ENCODE measurements at regions not wholly inside any gene's neighbourhood (a gene's known extent, or its start where the extent isn't known, plus 50 kb on each side); places are given as distances from the start of the nearest gene placed in this dataset.

DNA sequence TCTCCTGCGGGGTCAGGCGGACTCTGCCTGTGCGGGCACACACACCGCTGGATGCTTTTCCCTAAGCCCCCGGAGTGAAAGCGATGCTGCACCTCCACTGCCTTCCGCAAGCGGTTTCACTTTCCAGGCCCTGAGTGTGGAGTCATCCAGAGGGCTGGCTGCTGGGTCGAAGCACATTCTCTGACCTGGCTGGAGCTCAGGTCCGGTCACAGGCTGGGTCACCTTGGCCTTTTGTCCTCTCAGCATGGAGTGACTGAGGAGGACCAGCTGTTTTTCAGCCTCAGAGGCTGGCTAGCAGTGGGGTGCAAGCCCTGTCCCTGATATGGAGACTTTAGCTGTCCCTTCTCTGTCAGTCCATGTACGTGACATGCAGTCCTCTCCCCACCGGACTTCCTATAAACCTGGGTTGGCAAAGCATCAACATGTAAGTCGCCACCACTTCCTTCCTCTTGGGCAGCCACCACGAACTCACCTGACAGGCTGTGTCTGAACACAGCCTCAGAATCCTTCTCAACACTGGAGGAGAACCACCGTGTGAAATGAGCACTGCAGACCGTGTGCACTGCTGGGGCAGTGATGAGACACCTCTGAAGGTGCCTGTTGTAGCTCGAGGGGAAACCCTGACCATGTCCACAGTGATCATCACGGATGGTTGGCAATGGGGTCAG is 51.3 kb downstream of the GADD45G start:
- no peak for DNase-seq (ENCODE audit: low read depth)

DNA sequence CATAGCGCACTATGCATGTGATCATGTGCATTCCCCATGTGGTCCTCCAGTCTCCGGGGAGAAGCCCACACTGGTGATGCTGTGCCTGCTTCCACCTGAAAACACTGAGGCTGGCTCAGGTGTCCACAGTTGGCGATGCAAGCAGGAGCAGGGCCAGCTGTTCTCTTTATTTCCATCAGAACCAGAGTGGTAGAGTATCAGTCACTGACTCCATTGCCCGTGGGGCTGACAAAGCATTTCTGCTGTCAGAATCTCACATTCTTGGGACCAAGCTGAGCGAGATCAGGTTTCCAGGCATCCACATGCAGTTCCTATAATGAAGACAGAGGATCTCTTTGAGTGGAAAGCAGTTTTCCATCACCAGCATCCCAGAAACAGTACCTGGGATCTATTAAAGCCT is 52.5 kb downstream of the GADD45G start:
- no peak for DNase-seq (ENCODE audit: low read depth)

DNA sequence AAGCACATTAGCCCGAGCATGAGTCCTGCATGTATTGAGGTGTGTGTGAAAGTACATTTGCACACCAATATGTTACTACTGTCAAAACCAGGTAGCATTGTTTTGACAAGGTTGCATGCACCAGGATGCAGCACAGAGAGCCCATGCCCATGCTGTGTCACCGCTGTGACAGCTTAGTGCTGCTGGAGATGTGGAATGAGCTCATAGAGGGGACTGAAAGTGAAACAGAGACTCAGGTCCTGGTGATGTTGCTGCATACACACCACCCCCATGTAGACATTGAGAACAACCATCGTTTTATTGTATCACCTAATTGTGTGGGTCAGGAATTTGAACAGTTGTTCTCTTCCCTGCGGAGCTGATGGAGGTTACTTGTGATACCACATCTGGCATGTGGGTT is 53.0 kb downstream of the GADD45G start:
- no peak for DNase-seq (ENCODE audit: low read depth)

DNA sequence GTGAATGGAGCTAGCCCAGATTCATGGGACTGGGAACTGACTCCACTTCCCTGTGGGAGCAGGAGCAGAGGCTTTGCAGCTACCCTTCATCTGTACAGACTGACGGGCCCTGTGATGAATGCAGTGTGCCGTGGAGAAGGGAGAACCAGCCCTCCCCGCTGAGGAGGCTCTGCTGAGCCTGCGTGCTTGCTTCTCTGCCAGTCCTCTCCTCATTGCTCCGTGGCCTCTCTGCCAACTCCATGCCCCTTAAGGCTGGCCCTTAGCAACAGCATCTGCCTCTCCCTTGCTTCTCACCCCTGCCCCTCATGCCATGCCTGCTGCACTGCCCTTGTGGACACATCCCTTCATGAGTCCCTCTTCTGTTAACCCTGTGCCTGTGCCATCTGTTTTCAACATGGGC is 53.6 kb downstream of the GADD45G start:
- DNase-seq (ENCODE audit: low read depth): no peak

DNA sequence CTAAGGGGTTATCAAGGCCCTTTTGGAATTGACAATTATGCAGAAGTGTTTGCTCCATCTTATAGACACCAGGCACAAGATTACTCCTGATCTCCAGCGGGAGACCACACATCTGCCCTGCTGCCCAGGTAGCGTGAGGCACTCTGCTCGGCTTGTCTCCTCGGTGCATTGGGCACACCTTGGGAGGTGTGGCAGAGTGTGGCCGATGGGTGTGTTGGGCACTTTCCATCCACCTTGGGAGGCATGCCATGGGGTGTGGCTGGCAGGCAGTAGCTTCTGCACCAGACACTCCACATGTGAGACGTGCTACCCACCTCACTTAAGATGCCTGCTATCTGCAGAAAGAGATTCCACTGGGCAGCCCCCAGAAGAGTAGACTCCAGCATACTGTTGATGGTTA is 54.1 kb downstream of the GADD45G start:
- no peak for DNase-seq (ENCODE audit: low read depth)

DNA sequence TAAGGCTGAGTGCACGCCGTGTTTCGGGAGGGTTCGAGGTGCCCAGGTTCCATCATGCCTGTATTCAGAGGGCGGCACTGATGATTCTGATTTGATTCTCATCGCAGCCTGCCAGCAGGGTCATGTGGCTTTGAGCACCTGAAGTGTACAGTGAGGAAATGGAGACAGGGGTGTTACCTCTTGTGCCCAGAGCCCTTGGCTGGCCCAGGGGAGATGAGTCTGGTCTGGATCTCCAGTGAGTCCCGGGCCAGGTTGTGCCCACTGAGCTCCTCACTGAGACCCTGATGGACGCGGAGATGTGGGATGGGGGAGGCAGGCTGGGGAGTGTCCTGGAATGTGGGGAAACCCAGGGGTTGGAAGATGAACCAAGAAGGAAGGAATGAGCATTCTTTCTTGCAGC is 54.7 kb downstream of the GADD45G start:
- DNase-seq (ENCODE audit: low read depth): no peak

DNA sequence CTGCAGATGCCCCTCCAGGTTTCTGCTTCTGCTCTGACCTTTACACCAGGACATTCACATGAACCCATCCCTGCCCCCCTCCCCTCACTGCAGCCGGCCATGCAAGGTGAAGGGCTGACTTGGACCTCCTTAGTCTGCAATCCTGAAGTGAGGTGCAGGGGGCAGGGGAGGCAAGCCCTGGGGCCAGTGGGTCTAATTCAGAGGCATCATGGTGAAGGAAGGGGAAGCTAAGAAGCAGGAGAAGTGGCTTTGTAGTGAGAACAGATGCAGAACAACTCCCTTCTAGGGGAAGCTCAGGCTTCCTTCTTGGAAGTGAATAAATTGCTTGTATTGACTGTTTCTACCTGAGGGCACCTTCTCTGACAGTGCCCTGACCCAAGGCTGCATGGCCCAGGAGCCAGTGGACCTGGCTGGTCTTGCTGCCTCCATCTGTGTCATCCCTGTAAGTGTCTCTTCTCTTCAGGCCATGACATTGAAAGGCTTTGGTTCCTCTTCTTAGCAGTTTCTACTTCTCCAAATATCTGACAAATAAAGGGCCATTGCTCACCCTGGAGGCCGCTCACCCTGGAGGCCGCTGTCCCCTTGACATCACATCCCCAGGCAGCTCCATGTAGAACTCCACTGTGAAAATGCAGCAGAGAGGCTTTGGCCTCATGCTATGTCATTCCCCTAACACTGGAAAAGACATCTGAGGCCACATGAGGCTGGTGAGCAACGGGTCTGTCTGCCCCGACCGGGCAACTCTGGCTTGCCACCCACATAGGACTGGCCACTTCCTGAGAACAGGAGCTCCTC is 55.3 kb downstream of the GADD45G start:
- DNase-seq (ENCODE audit: low read depth): no peak

DNA sequence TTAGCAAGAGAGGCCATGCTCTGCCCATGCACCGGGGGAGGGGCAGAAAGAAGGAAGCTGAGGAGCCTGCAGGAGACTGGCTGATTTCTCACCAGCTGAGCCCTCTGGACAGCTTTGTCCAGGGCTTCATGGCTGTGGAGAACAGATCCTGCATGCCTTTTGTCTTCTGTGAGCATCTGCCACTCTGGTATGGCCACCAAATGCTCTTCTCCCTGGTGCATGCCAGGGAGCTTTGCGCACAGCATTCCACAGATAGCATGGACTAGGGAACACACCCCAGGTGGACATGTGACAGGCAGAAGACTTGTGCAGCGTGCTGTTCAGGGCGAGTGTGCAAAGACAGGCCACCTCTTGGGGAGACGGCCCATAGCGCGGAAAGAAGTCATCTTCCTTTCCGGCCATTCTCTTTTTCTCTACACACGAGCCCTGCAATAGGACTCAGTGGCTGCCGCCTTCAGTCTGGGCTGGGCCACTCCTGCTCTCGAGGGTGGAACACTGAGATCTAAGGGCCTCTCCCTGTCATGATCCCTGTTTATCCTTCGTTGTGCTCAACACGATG is 56.7 kb downstream of the GADD45G start:
- no peak for DNase-seq (ENCODE audit: low read depth)

DNA sequence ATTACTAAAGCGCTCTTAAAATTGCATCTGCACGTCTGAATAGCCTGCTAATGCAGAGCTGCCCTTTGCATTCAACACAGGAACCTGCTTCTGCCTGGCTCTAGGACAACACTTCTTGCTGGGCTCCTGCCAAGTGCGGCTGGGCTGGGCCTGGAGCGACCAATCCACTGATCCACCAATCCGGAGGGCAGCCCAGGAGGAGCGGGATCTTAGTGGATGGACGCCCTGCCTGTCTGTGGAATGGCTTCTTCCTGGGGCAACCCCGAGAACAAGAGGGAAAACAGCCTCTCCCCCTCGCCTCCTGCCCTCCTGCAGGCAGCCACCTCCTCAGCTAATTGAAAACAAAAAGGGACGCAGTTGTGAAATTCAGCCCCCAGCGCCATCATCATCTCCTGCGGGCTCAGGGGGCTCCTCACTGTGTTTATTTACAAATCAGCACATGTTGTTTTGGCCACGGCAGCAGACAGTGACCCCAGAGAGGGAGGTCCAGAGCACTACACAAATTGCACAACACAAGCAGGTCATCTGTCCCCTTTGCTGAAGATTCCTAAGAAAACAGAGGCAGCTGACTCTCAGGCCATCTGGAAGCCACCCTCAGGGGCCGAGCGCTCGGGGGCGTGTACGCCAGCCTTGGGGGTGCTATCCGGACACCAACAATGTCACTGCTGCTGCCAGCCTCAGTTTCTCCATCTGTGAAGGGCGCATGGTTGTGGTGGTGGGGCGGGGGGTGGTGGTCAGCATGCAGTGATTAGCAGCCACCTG is 57.3 kb downstream of the GADD45G start:
- DNase-seq (ENCODE audit: low read depth): no peak

GRCh38 chr9:89662718-89663613 is 58.2 kb downstream of the GADD45G start:
- DNase-seq (ENCODE audit: low read depth): no peak

DNA sequence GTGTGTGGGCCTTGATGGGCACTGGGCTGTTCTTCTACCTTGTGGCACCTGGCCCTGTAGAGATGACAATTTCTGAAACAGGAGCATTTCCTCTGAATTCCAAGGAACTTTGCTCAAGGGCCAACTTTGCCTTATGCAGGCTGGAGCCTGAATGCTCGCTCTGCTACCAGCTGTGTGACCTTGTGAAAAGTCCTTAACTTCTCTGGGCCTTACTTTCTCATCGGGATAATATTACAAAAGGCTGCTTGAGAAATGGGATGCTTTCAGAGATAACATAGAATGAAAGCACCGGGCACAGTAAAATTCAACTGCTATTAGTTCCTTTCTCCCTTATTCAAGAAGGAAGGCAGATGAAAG is 58.8 kb downstream of the GADD45G start:
- no peak for DNase-seq (ENCODE audit: low read depth)

DNA sequence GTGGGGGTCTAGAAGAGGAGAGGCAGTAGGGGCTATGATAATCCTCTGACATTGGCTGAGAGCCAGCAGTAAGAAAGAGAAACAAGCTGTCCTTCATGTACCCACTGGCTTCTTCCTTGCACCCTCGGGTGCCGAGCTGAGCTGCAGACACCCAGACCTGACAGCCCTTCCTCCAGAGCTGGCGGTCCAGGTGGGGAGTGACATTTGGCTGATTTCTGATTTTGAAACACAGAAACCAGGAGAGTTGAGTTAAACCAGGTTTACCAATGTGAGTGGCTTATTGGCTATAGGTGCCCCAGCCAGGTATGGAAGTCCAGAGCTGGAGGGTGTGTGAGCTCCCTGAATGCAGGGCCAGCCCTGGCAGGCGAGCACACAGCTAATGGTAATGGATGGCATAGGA is 59.2 kb downstream of the GADD45G start:
- DNase-seq (ENCODE audit: low read depth): no peak

DNA sequence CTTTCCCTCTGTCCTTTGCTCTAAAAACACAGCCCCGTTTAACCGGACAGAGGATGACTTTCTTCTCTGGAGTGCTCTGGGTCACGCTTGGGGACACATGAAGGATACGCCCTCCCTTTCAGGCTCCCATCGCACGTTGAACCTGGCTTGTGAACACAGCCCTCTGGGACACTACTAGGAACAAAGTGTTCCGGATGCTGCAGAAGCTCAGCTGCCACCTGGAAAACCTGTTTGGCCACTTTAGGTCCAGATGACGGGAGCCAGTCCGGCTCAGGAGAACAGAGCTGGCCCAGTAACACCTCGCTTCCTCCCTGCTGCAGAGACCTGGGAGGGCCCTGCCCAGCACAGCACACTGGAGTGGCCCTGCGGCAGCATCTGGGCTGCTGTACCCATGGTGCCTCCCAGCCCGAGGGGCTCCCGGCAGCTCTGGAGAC is 60.1 kb downstream of the GADD45G start:
- no peak for DNase-seq (ENCODE audit: low read depth)

- no peak for DNase-seq (ENCODE audit: low read depth)
Observed at GRCh38 chr9:89666364-89666763, 61.6 kb downstream of the GADD45G start.

- DNase-seq (ENCODE audit: low read depth): no peak
Observed at GRCh38 chr9:89666950-89667349, 62.1 kb downstream of the GADD45G start.

GRCh38 chr9:89667726-89668125 is 62.9 kb downstream of the GADD45G start:
- DNase-seq (ENCODE audit: low read depth): no peak

DNA sequence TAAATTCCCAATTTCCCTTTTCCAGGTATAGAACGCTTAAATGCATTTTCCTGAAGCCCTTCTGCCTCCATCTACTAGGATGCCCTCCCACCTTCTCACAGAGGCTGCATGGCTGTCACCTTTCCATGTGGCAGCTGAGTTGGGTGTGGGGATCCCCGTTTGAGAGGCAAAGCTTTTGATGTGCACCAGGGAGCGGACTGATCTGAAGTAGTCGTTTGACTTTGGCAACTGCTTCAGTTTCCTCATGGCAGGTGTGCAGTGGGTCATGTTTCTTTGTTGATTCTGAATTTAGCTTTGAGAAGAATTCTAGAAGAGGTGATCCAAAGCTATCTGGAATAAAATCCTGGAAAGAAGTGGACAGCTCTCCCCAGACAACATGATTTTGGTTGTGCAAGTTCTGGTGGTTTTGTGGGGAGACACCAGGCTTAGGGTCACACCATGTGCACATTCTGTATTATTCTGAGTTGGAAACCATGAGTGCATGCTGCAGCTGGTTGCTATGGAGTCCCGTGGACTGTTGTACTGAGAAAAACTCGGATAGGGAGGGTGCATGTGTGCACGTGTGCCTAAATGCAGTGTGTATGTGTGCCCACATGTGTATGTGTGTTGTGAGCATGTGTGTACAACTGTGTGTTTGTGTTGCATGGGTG is 63.5 kb downstream of the GADD45G start:
- no peak for DNase-seq (ENCODE audit: low read depth)

- DNase-seq (ENCODE audit: low read depth): no peak
Observed at GRCh38 chr9:89668866-89669246, 64.0 kb downstream of the GADD45G start.

GRCh38 chr9:89669361-89669842 is 64.6 kb downstream of the GADD45G start:
- no peak for DNase-seq (ENCODE audit: low read depth)

DNA sequence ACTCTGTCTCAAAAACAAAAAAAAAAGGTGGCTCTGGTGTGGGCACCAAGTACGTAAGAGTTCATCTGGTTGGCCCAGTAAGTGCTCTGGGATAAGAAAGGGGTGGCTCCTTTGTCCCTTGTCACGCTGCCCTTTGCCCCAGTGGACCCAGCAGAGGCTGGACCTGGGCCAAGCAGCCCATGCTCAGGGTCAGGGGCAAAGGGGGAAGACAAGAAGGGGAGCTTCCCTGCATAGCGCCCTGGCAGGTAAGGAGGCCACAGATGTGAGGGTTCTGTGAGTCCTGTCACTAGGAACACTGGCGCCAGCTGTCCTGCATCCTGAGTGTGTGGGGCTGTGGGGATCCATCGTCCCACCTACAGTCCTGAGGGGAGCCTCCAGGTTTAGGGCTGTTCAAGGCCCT is 65.3 kb downstream of the GADD45G start:
- DNase-seq (ENCODE audit: low read depth): no peak

Measured in T follicular helper cell (primary cell).